ENCODE measurements at regions not wholly inside any gene's neighbourhood (a gene's known extent, or its start where the extent isn't known, plus 50 kb on each side); places are given as distances from the start of the nearest gene placed in this dataset.
A peak's percentile ranks its signal among the peaks of the same experiment; 100 is the strongest.
"Not testable (repeated sequence)": the region's sequence is repeated elsewhere in the genome, so short reads cannot be mapped to it uniquely, and the experiment has no call there.

GRCh38 chr16:15307184-15307583, 70.9 kb downstream of the NPIPA5 start:
- DNase-seq (ENCODE audit: low read depth in 1 of 2, low spot score in 1 of 2); in situ Hi-C loops (cut with HindIII; ENCODE audit: low pct_unique_long_range_greater_than_20kb, low sequenced_read_pairs): not testable (repeated sequence)

- DNase-seq (ENCODE audit: low read depth in 1 of 2, low spot score in 1 of 2); in situ Hi-C loops (cut with HindIII; ENCODE audit: low pct_unique_long_range_greater_than_20kb, low sequenced_read_pairs): not testable (repeated sequence)
These were observed 72.2 kb downstream of the NPIPA5 start for GRCh38 chr16:15305889-15306288.

GRCh38 chr16:15303667-15304324, 74.3 kb downstream of the NPIPA5 start:
- in situ Hi-C loops (cut with HindIII; ENCODE audit: low pct_unique_long_range_greater_than_20kb, low sequenced_read_pairs); DNase-seq (ENCODE audit: low read depth in 1 of 2, low spot score in 1 of 2): not testable (repeated sequence)

- in situ Hi-C loops (cut with HindIII; ENCODE audit: low pct_unique_long_range_greater_than_20kb, low sequenced_read_pairs); DNase-seq (ENCODE audit: low read depth in 1 of 2, low spot score in 1 of 2): not testable (repeated sequence)
These were observed 81.0 kb downstream of the NPIPA5 start for GRCh38 chr16:15297104-15297503.

- DNase-seq (ENCODE audit: low read depth in 1 of 2, low spot score in 1 of 2); in situ Hi-C loops (cut with HindIII; ENCODE audit: low pct_unique_long_range_greater_than_20kb, low sequenced_read_pairs): not testable (repeated sequence)
These were observed 103.3 kb downstream of the NPIPA5 start for GRCh38 chr16:15274796-15275195.

- in situ Hi-C loops (cut with HindIII; ENCODE audit: low pct_unique_long_range_greater_than_20kb, low sequenced_read_pairs); DNase-seq (ENCODE audit: low read depth in 1 of 2, low spot score in 1 of 2): not testable (repeated sequence)
These were observed 104.1 kb downstream of the NPIPA5 start for GRCh38 chr16:15273964-15274363.

GRCh38 chr16:15266941-15267340, 111.2 kb downstream of the NPIPA5 start:
- DNase-seq (ENCODE audit: low read depth in 1 of 2, low spot score in 1 of 2); in situ Hi-C loops (cut with HindIII; ENCODE audit: low pct_unique_long_range_greater_than_20kb, low sequenced_read_pairs): not testable (repeated sequence)

GRCh38 chr16:15262212-15262611, 115.9 kb downstream of the NPIPA5 start:
- DNase-seq (ENCODE audit: low read depth in 1 of 2, low spot score in 1 of 2); in situ Hi-C loops (cut with HindIII; ENCODE audit: low pct_unique_long_range_greater_than_20kb, low sequenced_read_pairs): not testable (repeated sequence)

- DNase-seq (ENCODE audit: low read depth in 1 of 2, low spot score in 1 of 2), result not testable (repeated sequence)
These were observed 130.1 kb downstream of the NPIPA5 start for GRCh38 chr16:15247971-15248370.

GRCh38 chr16:15236674-15237323, 141.3 kb downstream of the NPIPA5 start:
- in situ Hi-C loops (cut with HindIII; ENCODE audit: low pct_unique_long_range_greater_than_20kb, low sequenced_read_pairs); DNase-seq (ENCODE audit: low read depth in 1 of 2, low spot score in 1 of 2): not testable (repeated sequence)

More at GRCh38 chr16:15247971-15248370, 130.1 kb downstream of the NPIPA5 start:
- in situ Hi-C loops (cut with HindIII; ENCODE audit: low pct_unique_long_range_greater_than_20kb, low sequenced_read_pairs), result not testable (repeated sequence)

- in situ Hi-C loops (cut with HindIII; ENCODE audit: low pct_unique_long_range_greater_than_20kb, low sequenced_read_pairs), result not testable (repeated sequence)
These were observed 141.1 kb upstream of the RRN3 start for GRCh38 chr16:15235140-15235539.

GRCh38 chr16:15234702-15235101, 140.6 kb upstream of the RRN3 start:
- DNase-seq (ENCODE audit: low read depth in 1 of 2, low spot score in 1 of 2); in situ Hi-C loops (cut with HindIII; ENCODE audit: low pct_unique_long_range_greater_than_20kb, low sequenced_read_pairs): not testable (repeated sequence)

More at GRCh38 chr16:15235140-15235539, 141.1 kb upstream of the RRN3 start:
- peak in 1 of 2 experiments; percentile 7 for DNase-seq (ENCODE audit: low read depth in 1 of 2, low spot score in 1 of 2)

GRCh38 chr16:15230432-15230831, 136.4 kb upstream of the RRN3 start:
- DNase-seq (ENCODE audit: low read depth in 1 of 2, low spot score in 1 of 2); in situ Hi-C loops (cut with HindIII; ENCODE audit: low pct_unique_long_range_greater_than_20kb, low sequenced_read_pairs): not testable (repeated sequence)

GRCh38 chr16:15229661-15230060, 135.6 kb upstream of the RRN3 start:
- DNase-seq (ENCODE audit: low read depth in 1 of 2, low spot score in 1 of 2); in situ Hi-C loops (cut with HindIII; ENCODE audit: low pct_unique_long_range_greater_than_20kb, low sequenced_read_pairs): not testable (repeated sequence)

GRCh38 chr16:15224651-15225050, 130.6 kb upstream of the RRN3 start:
- in situ Hi-C loops (cut with HindIII; ENCODE audit: low pct_unique_long_range_greater_than_20kb, low sequenced_read_pairs); DNase-seq (ENCODE audit: low read depth in 1 of 2, low spot score in 1 of 2): not testable (repeated sequence)

- DNase-seq (ENCODE audit: low read depth in 1 of 2, low spot score in 1 of 2); in situ Hi-C loops (cut with HindIII; ENCODE audit: low pct_unique_long_range_greater_than_20kb, low sequenced_read_pairs): not testable (repeated sequence)
These were observed 129.3 kb upstream of the RRN3 start for GRCh38 chr16:15223398-15223797.

GRCh38 chr16:15219679-15220615, 125.9 kb upstream of the RRN3 start:
- DNase-seq (ENCODE audit: low read depth in 1 of 2, low spot score in 1 of 2), result peak in 1 of 2 experiments; percentile 6
- in situ Hi-C loops (cut with HindIII; ENCODE audit: low pct_unique_long_range_greater_than_20kb, low sequenced_read_pairs), result not testable (repeated sequence)
